ENCODE measurements at regions not wholly inside any gene's neighbourhood (a gene's known extent, or its start where the extent isn't known, plus 50 kb on each side); places are given as distances from the start of the nearest gene placed in this dataset.

DNA sequence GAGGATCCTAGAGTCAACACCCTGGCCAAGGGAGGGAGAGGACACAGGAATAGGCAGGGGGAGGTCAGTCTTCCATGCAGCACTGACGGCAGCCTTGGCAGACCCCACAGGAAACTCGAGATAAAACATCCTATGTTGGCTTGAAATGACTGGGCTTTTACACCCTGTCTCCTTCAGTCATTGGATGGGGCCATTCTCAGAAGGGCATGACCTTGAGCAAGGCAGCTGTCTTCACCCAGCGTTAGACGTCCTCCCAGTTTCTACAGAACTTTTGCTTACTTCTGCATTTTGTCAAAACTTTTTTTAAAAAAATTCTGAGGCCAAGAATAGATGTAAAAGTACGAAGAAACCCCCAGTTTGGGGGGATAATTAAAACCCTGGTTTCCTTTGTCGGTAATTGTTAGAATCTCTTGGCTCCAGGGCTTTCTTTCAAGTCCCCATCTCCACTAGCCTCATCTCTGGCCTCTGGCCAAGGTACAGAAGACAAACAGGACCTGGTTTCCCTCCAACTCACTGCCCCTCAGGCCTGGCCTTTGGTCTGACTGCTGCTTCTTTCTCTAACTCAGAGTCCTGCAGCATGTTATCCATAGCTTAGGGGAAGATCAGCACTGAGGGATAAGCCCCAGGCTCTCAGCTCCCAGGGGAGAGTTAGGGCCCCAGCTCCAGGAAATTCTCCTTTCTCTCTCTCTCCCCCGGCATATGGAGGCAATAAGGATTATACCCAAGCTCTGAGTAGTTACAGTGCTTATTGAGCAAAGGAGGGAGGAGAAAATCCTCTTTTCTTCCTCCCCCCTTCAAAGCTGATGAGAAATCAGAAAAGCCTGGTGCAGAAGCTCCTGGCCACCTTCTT is 51.6 kb upstream of the KCND3 start:
- Histone ChIP-seq H3K27ac (ENCODE audit: extremely low read depth, low read depth, low read length) (no peak overlapping the region), H3K4me3 (ENCODE audit: low read depth, low read length) (no peak overlapping the region), H3K4me1 (ENCODE audit: control insufficient read depth, insufficient read depth, low read length) (no peaks in the 10 kb centered on the region), H3K36me3 (ENCODE audit: control insufficient read depth in 2 of 2, insufficient read depth in 1 of 2, low read length in 2 of 2) (no peaks in the 10 kb centered on the region), H3K9me3 (ENCODE audit: control insufficient read depth, insufficient read depth, low read depth, low read length) (no peaks in the 10 kb centered on the region)
- CTCF ChIA-PET, result no interaction called here
- POLR2A ChIA-PET, result no interaction called here
- TF ChIP-seq, protein P1, sequence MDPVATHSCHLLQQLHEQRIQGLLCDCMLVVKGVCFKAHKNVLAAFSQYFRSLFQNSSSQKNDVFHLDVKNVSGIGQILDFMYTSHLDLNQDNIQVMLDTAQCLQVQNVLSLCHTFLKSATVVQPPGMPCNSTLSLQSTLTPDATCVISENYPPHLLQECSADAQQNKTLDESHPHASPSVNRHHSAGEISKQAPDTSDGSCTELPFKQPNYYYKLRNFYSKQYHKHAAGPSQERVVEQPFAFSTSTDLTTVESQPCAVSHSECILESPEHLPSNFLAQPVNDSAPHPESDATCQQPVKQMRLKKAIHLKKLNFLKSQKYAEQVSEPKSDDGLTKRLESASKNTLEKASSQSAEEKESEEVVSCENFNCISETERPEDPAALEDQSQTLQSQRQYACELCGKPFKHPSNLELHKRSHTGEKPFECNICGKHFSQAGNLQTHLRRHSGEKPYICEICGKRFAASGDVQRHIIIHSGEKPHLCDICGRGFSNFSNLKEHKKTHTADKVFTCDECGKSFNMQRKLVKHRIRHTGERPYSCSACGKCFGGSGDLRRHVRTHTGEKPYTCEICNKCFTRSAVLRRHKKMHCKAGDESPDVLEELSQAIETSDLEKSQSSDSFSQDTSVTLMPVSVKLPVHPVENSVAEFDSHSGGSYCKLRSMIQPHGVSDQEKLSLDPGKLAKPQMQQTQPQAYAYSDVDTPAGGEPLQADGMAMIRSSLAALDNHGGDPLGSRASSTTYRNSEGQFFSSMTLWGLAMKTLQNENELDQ (tag by site-specific recombination; IDR thresholded peaks at IDR 0.05; ENCODE audit: low read depth), result no peak
- TF ChIP-seq ZNF426 (tag by site-specific recombination; IDR thresholded peaks at IDR 0.05) (no peak), ZNF670 (tag by site-specific recombination; IDR thresholded peaks at IDR 0.05; ENCODE audit: low read depth) (no peak), ZNF473 (tag by site-specific recombination; IDR thresholded peaks at IDR 0.05) (no peak), ZNF112 (tag by site-specific recombination; IDR thresholded peaks at IDR 0.05) (no peak), SP2 (tag by site-specific recombination; IDR thresholded peaks at IDR 0.05) (no peak), SCRT2 (tag by site-specific recombination; IDR thresholded peaks at IDR 0.05) (no peak), ZFP37 (tag by site-specific recombination; IDR thresholded peaks at IDR 0.05) (no peak), ZNF596 (tag by site-specific recombination; IDR thresholded peaks at IDR 0.05) (no peak), ZNF677 (tag by site-specific recombination; IDR thresholded peaks at IDR 0.05) (no peak), YY1 (tag by site-specific recombination; IDR thresholded peaks at IDR 0.05) (no peak), ZXDB (tag by site-specific recombination; IDR thresholded peaks at IDR 0.05) (no peak), WT1 (tag by site-specific recombination; IDR thresholded peaks at IDR 0.05) (no peak), ZNF585B (tag by site-specific recombination; IDR thresholded peaks at IDR 0.05) (no peak), ZEB2 (tag by site-specific recombination; IDR thresholded peaks at IDR 0.05) (no peak), ZNF610 (tag by site-specific recombination; IDR thresholded peaks at IDR 0.05; ENCODE audit: borderline replicate concordance) (no peak), ZNF658 (tag by site-specific recombination; IDR thresholded peaks at IDR 0.05) (no peak), ZNF544 (tag by site-specific recombination; IDR thresholded peaks at IDR 0.05) (no peak)
- TF ChIP-seq, protein P2, sequence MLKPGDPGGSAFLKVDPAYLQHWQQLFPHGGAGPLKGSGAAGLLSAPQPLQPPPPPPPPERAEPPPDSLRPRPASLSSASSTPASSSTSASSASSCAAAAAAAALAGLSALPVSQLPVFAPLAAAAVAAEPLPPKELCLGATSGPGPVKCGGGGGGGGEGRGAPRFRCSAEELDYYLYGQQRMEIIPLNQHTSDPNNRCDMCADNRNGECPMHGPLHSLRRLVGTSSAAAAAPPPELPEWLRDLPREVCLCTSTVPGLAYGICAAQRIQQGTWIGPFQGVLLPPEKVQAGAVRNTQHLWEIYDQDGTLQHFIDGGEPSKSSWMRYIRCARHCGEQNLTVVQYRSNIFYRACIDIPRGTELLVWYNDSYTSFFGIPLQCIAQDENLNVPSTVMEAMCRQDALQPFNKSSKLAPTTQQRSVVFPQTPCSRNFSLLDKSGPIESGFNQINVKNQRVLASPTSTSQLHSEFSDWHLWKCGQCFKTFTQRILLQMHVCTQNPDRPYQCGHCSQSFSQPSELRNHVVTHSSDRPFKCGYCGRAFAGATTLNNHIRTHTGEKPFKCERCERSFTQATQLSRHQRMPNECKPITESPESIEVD (tag by site-specific recombination; IDR thresholded peaks at IDR 0.05), result no peak
- TF ChIP-seq, protein P3, sequence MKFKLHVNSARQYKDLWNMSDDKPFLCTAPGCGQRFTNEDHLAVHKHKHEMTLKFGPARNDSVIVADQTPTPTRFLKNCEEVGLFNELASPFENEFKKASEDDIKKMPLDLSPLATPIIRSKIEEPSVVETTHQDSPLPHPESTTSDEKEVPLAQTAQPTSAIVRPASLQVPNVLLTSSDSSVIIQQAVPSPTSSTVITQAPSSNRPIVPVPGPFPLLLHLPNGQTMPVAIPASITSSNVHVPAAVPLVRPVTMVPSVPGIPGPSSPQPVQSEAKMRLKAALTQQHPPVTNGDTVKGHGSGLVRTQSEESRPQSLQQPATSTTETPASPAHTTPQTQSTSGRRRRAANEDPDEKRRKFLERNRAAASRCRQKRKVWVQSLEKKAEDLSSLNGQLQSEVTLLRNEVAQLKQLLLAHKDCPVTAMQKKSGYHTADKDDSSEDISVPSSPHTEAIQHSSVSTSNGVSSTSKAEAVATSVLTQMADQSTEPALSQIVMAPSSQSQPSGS (tag by site-specific recombination; IDR thresholded peaks at IDR 0.05; ENCODE audit: low read depth), result no peak

DNA sequence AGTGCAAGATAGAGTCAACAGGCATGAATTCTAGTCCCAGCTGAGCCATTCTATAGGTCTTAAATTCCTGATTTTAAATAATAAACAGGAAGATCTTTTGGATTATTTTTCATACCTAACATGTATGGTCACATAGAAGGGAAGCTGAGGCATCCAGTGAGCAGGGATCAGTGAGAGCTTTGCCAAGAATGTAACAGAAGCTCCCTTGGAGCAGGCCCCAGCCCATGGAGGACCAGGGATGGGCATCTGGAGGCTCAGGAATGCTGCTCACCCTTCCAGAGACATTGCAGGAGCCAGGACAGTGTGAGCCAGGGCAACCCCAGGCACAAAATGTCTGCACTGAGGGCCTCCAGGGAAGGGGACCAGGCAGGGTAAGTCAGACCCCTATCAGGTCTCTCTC is 54.4 kb upstream of the KCND3 start:
- no peaks in the 10 kb centered on the region for H3K9me3 ChIP-seq (ENCODE audit: control insufficient read depth, insufficient read depth, low read depth, low read length)
- POLR2A ChIA-PET, result no interaction called here
- no peaks in the 10 kb centered on the region for H3K4me1 ChIP-seq (ENCODE audit: control insufficient read depth, insufficient read depth, low read length)
- no peak overlapping the region for H3K27ac ChIP-seq (ENCODE audit: extremely low read depth, low read depth, low read length)
- no peaks in the 10 kb centered on the region for H3K36me3 ChIP-seq (ENCODE audit: control insufficient read depth in 2 of 2, insufficient read depth in 1 of 2, low read length in 2 of 2)
- no peak overlapping the region for H3K4me3 ChIP-seq (ENCODE audit: low read depth, low read length)
- CTCF ChIA-PET, result no interaction called here
- TF ChIP-seq ZNF394 (tag by site-specific recombination; IDR thresholded peaks at IDR 0.05; ENCODE audit: borderline replicate concordance) (no peak), ZNF214 (tag by site-specific recombination; IDR thresholded peaks at IDR 0.05; ENCODE audit: borderline replicate concordance) (no peak), ZNF677 (tag by site-specific recombination; IDR thresholded peaks at IDR 0.05) (no peak), GLI2 (tag by site-specific recombination; IDR thresholded peaks at IDR 0.05; ENCODE audit: borderline replicate concordance, low read depth) (no peak), ZNF664 (tag by site-specific recombination; IDR thresholded peaks at IDR 0.05) (no peak), SP3 (tag by site-specific recombination; IDR thresholded peaks at IDR 0.05) (no peak)
- TF ChIP-seq, protein P4, sequence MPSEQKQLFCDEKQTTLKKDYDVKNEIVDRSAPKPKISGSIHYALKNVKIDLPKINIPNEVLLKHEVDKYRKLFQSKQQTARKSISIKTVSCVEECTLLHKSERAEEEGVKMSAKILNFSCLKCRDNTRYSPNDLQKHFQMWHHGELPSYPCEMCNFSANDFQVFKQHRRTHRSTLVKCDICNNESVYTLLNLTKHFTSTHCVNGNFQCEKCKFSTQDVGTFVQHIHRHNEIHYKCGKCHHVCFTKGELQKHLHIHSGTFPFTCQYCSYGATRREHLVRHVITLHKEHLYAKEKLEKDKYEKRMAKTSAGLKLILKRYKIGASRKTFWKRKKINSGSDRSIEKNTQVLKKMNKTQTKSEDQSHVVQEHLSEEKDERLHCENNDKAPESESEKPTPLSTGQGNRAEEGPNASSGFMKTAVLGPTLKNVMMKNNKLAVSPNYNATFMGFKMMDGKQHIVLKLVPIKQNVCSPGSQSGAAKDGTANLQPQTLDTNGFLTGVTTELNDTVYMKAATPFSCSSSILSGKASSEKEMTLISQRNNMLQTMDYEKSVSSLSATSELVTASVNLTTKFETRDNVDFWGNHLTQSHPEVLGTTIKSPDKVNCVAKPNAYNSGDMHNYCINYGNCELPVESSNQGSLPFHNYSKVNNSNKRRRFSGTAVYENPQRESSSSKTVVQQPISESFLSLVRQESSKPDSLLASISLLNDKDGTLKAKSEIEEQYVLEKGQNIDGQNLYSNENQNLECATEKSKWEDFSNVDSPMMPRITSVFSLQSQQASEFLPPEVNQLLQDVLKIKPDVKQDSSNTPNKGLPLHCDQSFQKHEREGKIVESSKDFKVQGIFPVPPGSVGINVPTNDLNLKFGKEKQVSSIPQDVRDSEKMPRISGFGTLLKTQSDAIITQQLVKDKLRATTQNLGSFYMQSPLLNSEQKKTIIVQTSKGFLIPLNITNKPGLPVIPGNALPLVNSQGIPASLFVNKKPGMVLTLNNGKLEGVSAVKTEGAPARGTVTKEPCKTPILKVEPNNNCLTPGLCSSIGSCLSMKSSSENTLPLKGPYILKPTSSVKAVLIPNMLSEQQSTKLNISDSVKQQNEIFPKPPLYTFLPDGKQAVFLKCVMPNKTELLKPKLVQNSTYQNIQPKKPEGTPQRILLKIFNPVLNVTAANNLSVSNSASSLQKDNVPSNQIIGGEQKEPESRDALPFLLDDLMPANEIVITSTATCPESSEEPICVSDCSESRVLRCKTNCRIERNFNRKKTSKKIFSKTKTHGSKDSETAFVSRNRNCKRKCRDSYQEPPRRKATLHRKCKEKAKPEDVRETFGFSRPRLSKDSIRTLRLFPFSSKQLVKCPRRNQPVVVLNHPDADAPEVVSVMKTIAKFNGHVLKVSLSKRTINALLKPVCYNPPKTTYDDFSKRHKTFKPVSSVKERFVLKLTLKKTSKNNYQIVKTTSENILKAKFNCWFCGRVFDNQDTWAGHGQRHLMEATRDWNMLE (tag by site-specific recombination; conservative IDR thresholded peaks at IDR 0.05; ENCODE audit: low read depth), result no peak

All from HEK293 (cell line).